Type B pancreatic cell (in vitro differentiated cells): ENCODE measurements at regions not wholly inside any gene's neighbourhood (a gene's known extent, or its start where the extent isn't known, plus 50 kb on each side); places are given as distances from the start of the nearest gene placed in this dataset.
A peak's percentile ranks its signal among the peaks of the same experiment; 100 is the strongest.

Experiments used
- DNase-seq: peaks from one replicate; pipeline ENCODE4 v3.0.0; 2021; ENCODE audit warnings: mixed read lengths; ENCODE audit not compliant: unreplicated experiment; ENCODE audit errors: extremely low spot score
- H3K27ac Mint-ChIP-seq: 2 replicates; pipeline ENCODE4 v1.8.0; 2021; ENCODE audit warnings: mild to moderate bottlenecking, mixed read lengths
- H3K27me3 Mint-ChIP-seq: 2 replicates; pipeline ENCODE4 v1.8.0; 2021; ENCODE audit warnings: mixed read lengths
- H3K36me3 Mint-ChIP-seq: 2 replicates; pipeline ENCODE4 v1.8.0; 2021; ENCODE audit warnings: mixed read lengths
- H3K4me1 Mint-ChIP-seq: one replicate; pipeline ENCODE4 v1.8.0; 2021; ENCODE audit warnings: mixed read lengths; ENCODE audit not compliant: unreplicated experiment
- H3K4me3 Mint-ChIP-seq: 2 replicates; pipeline ENCODE4 v1.8.0; 2021; ENCODE audit warnings: mild to moderate bottlenecking, mixed read lengths
- H3K9me3 Mint-ChIP-seq: 2 replicates; pipeline ENCODE4 v1.8.0; 2021; ENCODE audit warnings: mixed read lengths
- TF ChIP-seq, protein P1 (sequence below): fragments of 200-600 bp; sonication (generic); conservative IDR thresholded peaks from 2 replicates; pipeline ENCODE4 v1.5.0; 2021; ENCODE audit warnings: antibody characterized with exemption, mild to moderate bottlenecking

DNA sequence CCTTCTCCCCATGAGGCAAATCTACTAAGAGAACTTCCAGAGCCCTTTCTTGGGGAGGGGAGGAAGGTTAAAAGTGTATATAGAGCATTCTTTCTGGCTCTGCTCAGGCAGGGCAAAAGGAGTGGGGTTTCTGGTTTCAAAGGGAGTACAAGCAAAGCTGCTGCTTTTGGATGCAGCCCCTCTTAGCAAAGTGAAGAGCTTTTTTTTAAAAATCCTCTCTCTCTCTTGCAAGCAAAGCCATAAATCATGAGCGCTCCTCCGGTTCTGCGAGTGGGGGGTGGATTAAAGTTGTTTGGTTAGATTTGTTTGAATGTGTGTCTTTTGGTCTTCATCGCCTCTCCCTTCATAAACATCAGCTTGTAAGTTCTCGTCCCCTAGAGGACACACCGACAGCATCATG, 546.6 kb upstream of the TBX3 start:
- DNase-seq, result no peak

DNA sequence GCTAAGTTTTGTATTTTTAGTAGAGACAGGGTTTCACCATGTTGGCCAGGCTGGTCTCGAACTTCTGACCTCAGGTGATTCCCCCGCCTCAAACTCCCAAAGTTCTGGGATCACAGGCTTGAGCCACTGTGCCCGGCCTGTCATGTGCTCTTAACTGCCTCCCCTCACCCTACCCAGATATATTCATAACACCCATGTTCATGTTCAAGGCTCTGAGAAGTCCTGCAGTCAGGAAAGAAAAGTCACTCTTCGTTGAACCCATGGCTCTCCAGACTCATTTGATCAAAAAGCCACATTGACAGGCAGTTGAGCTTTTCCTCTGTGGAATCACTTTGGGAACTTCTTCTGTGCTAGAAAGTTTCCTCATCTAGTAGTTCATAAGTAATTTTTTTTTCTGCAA, 545.5 kb upstream of the TBX3 start:
- peaks cover 3% of the 10 kb centered on the region for H3K27me3 Mint-ChIP-seq
- H3K4me1 Mint-ChIP-seq, result peaks cover 26% of the 10 kb centered on the region
- no peaks in the 10 kb centered on the region for H3K36me3 Mint-ChIP-seq
- no peak for DNase-seq
- TF ChIP-seq, protein P1, sequence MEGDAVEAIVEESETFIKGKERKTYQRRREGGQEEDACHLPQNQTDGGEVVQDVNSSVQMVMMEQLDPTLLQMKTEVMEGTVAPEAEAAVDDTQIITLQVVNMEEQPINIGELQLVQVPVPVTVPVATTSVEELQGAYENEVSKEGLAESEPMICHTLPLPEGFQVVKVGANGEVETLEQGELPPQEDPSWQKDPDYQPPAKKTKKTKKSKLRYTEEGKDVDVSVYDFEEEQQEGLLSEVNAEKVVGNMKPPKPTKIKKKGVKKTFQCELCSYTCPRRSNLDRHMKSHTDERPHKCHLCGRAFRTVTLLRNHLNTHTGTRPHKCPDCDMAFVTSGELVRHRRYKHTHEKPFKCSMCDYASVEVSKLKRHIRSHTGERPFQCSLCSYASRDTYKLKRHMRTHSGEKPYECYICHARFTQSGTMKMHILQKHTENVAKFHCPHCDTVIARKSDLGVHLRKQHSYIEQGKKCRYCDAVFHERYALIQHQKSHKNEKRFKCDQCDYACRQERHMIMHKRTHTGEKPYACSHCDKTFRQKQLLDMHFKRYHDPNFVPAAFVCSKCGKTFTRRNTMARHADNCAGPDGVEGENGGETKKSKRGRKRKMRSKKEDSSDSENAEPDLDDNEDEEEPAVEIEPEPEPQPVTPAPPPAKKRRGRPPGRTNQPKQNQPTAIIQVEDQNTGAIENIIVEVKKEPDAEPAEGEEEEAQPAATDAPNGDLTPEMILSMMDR, result no peak
- no peak overlapping the region for H3K4me3 Mint-ChIP-seq
- no peak overlapping the region for H3K27ac Mint-ChIP-seq
- H3K9me3 Mint-ChIP-seq, result no peaks in the 10 kb centered on the region

More for the DNA sequence above, 546.6 kb upstream of the TBX3 start:
- H3K27ac Mint-ChIP-seq, result no peak overlapping the region
- H3K4me1 Mint-ChIP-seq, result peaks cover 23% of the 10 kb centered on the region
- H3K4me3 Mint-ChIP-seq, result no peak overlapping the region
- H3K27me3 Mint-ChIP-seq, result peaks cover 3% of the 10 kb centered on the region
- H3K36me3 Mint-ChIP-seq, result no peaks in the 10 kb centered on the region
- TF ChIP-seq, protein P1, result no peak
- H3K9me3 Mint-ChIP-seq, result no peaks in the 10 kb centered on the region

DNA sequence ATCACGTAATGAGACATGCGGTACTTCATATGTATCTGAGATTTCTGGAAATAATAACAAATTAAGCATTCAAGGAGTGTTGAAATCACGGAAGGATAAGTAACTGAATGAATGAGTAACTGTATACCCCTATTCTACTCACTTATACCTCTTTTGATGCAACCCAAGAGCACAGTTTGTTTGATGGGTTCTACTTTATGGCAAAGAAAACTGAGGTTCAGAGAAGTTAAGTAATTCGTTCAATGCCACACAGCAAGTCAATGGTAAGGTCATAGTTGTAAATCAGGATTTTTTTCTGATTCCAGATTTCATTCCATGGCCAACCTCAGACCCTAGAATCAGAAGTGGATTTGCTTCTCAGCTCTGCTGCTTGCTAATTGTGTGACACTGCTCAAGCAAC, 544.5 kb upstream of the TBX3 start:
- Mint-ChIP-seq H3K36me3 (no peaks in the 10 kb centered on the region), H3K9me3 (no peaks in the 10 kb centered on the region), H3K27me3 (no peaks in the 10 kb centered on the region), H3K27ac (no peak overlapping the region), H3K4me1 (peaks cover 23% of the 10 kb centered on the region), H3K4me3 (no peak overlapping the region)
- TF ChIP-seq, protein P1, result no peak
- DNase-seq, result no peak

DNA sequence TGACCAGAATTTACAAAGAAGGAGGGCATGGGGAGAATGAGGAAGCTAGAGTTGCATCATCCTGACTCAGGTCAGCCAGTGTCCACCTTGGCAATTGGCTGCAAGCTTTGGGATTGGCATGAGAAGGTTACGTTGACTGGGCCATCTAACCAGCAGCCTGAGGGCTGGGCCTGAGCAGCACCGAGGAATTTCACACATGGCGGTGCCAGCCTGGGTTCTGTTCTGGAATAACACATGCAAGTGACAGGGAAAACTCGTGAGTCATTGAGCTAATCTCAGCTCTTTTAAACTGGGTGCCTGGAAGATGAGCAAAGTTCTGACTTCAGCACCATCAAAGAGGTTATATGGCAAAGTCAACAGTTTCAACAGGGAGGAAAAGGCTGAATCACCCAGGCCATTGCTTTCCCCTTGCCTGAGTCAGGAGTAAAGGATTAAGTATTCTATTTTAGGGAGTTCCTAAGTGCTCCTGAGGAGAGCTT, 543.2 kb upstream of the TBX3 start:
- peaks cover 23% of the 10 kb centered on the region for H3K4me1 Mint-ChIP-seq
- H3K27ac Mint-ChIP-seq, result peak overlapping the region; percentile 41
- H3K36me3 Mint-ChIP-seq, result no peaks in the 10 kb centered on the region
- no peaks in the 10 kb centered on the region for H3K9me3 Mint-ChIP-seq
- no peaks in the 10 kb centered on the region for H3K27me3 Mint-ChIP-seq
- no peak overlapping the region for H3K4me3 Mint-ChIP-seq
- no peak for DNase-seq
- TF ChIP-seq, protein P1, result no peak

DNA sequence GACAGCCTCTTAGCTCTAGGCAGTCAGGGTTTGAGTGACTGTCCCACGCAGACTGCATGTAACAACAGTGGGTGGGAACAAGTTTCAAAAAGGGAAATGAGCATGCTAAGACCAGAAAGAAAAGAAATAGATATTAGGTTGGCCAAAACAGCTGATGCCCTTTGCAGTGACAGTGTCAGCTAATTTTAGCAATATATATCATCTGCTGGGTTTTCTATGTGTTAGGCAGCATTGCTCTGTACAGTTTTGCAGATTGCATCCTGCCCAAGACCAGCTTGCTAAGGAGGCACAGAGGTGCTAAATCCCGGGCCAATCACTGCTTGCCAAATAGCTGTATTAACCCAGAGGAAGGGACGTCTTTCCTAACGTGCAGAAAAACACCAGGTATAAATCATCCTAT, 541.9 kb upstream of the TBX3 start:
- no peak overlapping the region for H3K4me3 Mint-ChIP-seq
- H3K27me3 Mint-ChIP-seq, result no peaks in the 10 kb centered on the region
- no peaks in the 10 kb centered on the region for H3K9me3 Mint-ChIP-seq
- no peaks in the 10 kb centered on the region for H3K36me3 Mint-ChIP-seq
- H3K27ac Mint-ChIP-seq, result peak overlapping the region; percentile 72
- TF ChIP-seq, protein P1, result no peak
- no peak for DNase-seq
- peaks cover 23% of the 10 kb centered on the region for H3K4me1 Mint-ChIP-seq

DNA sequence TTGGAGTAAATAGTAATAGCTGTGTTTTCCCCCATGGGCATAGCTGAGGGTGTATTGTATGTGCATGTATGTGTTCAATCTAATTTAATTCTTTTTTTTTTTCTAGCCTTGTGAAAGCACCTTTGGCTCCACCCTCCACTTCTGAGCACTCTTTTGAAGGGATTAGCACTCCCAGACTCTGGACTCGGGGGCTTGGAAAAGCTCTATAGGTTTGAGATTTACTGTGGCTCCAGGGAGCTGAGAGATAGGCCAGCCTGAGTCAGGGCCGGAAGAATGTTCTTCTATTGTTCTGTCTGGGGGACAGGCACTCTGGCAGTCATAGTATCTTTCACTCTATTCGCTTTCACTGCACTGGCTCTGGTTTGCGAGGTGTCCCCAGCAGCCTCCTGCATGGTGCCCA, 540.0 kb upstream of the TBX3 start:
- Mint-ChIP-seq H3K4me1 (peaks cover 24% of the 10 kb centered on the region), H3K4me3 (no peak overlapping the region), H3K27me3 (no peaks in the 10 kb centered on the region), H3K36me3 (no peaks in the 10 kb centered on the region), H3K27ac (no peak overlapping the region), H3K9me3 (no peaks in the 10 kb centered on the region)
- TF ChIP-seq, protein P1, result no peak
- DNase-seq, result no peak
